ENCODE measurements at regions not wholly inside any gene's neighbourhood (a gene's known extent, or its start where the extent isn't known, plus 50 kb on each side); places are given as distances from the start of the nearest gene placed in this dataset.

DNA sequence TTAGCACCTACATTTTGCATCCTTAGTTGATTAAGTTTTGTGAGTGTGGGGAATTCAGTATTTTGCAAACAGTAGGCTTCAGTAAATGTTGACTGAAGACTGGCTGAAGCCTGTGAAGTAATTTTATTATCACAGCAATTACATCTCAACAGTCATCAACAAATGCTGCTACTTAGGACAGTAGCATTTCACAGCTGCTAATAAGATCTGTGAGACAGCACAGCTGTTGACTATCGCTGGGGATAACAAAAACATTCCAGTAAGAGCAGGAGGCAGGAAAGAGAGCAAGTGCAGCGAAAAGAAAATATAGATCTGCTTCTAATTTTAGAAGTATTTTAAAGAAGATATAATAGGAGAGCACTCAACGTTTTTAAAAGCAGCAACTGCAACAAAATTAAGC is 117.3 kb upstream of the FGF10 start:
- TF ChIP-seq, protein P1, sequence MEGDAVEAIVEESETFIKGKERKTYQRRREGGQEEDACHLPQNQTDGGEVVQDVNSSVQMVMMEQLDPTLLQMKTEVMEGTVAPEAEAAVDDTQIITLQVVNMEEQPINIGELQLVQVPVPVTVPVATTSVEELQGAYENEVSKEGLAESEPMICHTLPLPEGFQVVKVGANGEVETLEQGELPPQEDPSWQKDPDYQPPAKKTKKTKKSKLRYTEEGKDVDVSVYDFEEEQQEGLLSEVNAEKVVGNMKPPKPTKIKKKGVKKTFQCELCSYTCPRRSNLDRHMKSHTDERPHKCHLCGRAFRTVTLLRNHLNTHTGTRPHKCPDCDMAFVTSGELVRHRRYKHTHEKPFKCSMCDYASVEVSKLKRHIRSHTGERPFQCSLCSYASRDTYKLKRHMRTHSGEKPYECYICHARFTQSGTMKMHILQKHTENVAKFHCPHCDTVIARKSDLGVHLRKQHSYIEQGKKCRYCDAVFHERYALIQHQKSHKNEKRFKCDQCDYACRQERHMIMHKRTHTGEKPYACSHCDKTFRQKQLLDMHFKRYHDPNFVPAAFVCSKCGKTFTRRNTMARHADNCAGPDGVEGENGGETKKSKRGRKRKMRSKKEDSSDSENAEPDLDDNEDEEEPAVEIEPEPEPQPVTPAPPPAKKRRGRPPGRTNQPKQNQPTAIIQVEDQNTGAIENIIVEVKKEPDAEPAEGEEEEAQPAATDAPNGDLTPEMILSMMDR (IDR thresholded peaks at IDR 0.05; ENCODE audit: low read depth, low read length, poor library complexity, severe bottlenecking): no peak
- no peak for TF ChIP-seq EZH2phosphoT487 (IDR thresholded peaks at IDR 0.05; ENCODE audit: borderline replicate concordance, low read length)

Measured in DOHH2 (cell line).